Activated CD4-positive, alpha-beta T cell treated with anti-CD3 and anti-CD28 coated beads, Interleukin-2, amount 10 ng/mL, durations not matched to agents 24 days and 14 days (primary cell): ENCODE measurements at regions not wholly inside any gene's neighbourhood (a gene's known extent, or its start where the extent isn't known, plus 50 kb on each side); places are given as distances from the start of the nearest gene placed in this dataset.
"Not testable (repeated sequence)": the region's sequence is repeated elsewhere in the genome, so short reads cannot be mapped to it uniquely, and the experiment has no call there.

Experiments
- DNase-seq: peaks from one replicate; pipeline ENCODE4 v3.0.0; 2022
- H3K27ac Mint-ChIP-seq: one replicate; pipeline ENCODE4 v1.8.0; 2022; ENCODE audit warnings: mild to moderate bottlenecking, mixed read lengths
- H3K27me3 Mint-ChIP-seq: one replicate; pipeline ENCODE4 v1.8.0; 2022; ENCODE audit warnings: mixed read lengths
- H3K36me3 Mint-ChIP-seq: one replicate; pipeline ENCODE4 v1.8.0; 2022; ENCODE audit warnings: low read depth, mild to moderate bottlenecking, mixed read lengths
- H3K4me1 Mint-ChIP-seq: one replicate; pipeline ENCODE4 v1.8.0; 2021; ENCODE audit warnings: mixed read lengths
- H3K4me3 Mint-ChIP-seq: one replicate; pipeline ENCODE4 v1.8.0; 2022; ENCODE audit warnings: mild to moderate bottlenecking, moderate library complexity, mixed read lengths
- H3K9me3 Mint-ChIP-seq: one replicate; pipeline ENCODE4 v1.8.0; 2021; ENCODE audit warnings: mixed read lengths
- intact Hi-C: fragments of 100-400 bp; cut with micrococcal nuclease; formaldehyde crosslinking; loops from one replicate; pipeline ENCODE4 v1.15.1; 2023

DNA sequence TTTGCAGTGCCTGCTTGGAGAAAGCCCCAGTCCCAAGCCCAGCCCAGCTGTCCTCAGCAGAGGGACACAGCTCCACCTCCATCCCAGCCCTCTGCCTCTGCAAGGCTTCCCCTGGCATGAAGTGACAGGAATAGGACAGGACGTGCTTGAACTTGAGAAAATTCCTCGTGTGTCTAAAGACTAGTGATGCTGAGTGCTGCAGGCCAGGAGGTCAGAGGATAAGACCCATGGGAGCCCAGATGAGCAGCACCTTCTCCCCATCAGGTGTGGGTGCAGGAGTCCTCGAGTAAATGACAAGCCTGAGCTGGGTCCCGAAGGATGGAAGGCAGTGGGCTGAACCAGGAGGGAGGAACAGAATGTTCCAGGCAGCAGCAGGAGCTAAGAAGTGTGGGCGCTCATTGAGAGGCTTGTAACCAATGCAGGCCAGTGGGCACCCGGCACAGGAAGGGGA is 67.8 kb upstream of the UXS1 start:
- DNase-seq: no peak
- no peaks in the 10 kb centered on the region for H3K36me3 Mint-ChIP-seq
- no peaks in the 10 kb centered on the region for H3K4me1 Mint-ChIP-seq
- H3K9me3 Mint-ChIP-seq: no peaks in the 10 kb centered on the region
- no peak overlapping the region for H3K27ac Mint-ChIP-seq
- H3K27me3 Mint-ChIP-seq: peaks cover 4% of the 10 kb centered on the region
- no peak overlapping the region for H3K4me3 Mint-ChIP-seq
- intact Hi-C loops: loop anchor here (1.0 kb wide), 1 partner anchor 8 kb away; no protein-coding TSS in a partner anchor

DNA sequence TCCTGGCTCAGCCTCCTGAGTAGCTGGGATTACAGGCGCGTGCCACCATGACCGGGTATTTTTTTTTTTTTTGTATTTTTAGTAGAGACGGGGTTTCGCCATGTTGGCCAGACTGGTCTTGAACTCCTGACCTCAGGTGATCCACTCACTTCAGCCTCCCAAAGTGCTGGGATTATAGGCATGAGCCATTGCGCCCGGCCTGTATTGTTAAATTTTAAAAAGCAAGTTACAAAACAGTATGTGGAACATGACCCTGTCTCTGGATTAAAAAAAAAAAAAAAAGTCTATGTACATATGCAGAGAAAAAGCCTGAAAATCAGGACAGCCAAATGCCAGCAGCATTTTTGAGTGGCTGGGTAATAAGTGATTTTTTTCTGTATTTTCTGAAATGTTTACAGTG is 64.8 kb upstream of the UXS1 start:
- H3K9me3 Mint-ChIP-seq, H3K27me3 Mint-ChIP-seq, H3K27ac Mint-ChIP-seq, H3K36me3 Mint-ChIP-seq, DNase-seq, H3K4me1 Mint-ChIP-seq, H3K4me3 Mint-ChIP-seq: not testable (repeated sequence)
- intact Hi-C loops: loop anchor here (10.0 kb wide), 1 partner anchor 286 kb away; no protein-coding TSS in a partner anchor

DNA sequence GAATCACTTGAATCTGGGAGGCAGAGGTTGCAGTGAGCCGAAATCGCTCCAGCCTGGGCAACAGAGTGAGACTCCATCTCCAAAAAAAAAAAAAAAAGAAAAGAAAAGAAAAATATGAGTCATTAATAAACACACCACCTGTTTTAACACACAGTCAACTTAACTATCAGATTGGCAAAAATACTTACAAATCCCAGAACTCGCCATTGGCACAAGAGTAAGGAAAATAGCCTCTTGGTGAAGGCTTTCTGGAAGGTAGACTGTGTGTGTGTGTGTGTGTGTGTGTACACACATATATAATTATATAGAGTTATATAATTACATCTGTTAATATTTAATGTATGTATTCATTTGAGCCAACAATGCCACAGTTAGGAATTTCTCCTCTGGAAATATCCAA is 63.7 kb upstream of the UXS1 start:
- DNase-seq: no peak
- Mint-ChIP-seq H3K36me3 (no peaks in the 10 kb centered on the region), H3K27ac (no peak overlapping the region), H3K27me3 (peaks cover 11% of the 10 kb centered on the region), H3K4me3 (no peak overlapping the region), H3K9me3 (no peaks in the 10 kb centered on the region), H3K4me1 (no peaks in the 10 kb centered on the region)
- intact Hi-C loops: loop anchor here (10.0 kb wide), 1 partner anchor 287 kb away; no protein-coding TSS in a partner anchor

DNA sequence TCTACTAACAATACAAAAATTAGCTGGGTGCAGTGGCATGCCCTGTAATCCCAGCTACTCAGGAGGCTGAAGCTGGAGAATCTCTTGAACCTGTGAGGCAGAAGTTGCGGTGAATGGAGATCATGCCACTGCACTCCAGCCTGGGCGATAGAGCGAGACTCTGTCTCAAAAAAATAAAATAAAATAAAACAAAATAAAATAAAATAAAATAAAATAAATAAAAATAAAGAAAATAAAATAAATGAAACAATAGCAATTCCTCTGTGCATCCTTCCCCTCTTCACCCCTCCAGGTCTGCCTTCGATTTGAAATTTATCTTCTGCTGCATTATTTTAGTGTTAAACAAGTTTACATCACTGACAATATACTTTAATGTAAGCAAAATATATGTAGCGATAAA is 63.0 kb upstream of the UXS1 start:
- Mint-ChIP-seq H3K27me3 (peaks cover 11% of the 10 kb centered on the region), H3K4me3 (no peak overlapping the region), H3K9me3 (no peaks in the 10 kb centered on the region), H3K36me3 (no peaks in the 10 kb centered on the region), H3K27ac (no peak overlapping the region), H3K4me1 (no peaks in the 10 kb centered on the region)
- intact Hi-C loops: loop anchor here (10.0 kb wide), 1 partner anchor 288 kb away; no protein-coding TSS in a partner anchor
- DNase-seq: no peak

DNA sequence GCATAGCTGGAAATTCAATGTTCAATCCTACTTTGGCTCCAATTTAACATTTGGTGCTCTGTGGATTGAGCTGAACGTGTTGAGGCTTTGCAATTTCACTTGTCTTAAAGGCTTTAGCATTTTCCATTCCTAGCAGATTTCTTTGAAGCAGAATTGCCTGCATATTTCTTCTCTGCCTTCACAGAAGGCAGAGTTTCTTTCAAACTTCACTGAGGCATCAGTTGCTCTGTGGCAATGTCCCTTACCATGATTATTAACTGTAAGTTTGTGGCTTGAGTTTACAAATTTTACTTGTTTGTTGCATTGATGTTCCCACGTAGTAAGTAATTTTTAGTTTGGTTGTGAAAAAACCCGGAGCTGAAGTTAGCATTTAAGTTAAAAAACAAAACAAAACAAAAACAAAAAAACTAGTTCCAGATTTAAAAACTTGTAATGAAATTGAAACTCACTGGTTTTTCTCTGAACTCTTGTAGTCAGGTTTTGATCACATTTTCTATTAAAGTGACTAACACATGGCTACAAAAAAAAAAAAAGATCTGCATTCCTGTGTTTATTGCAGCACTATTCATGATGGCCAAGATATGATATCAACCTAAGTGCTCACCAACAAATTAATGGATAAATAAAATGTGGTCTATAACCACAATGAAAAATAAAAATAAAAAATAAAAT is 55.2 kb upstream of the UXS1 start:
- DNase-seq, intact Hi-C loops, H3K36me3 Mint-ChIP-seq, H3K9me3 Mint-ChIP-seq, H3K4me1 Mint-ChIP-seq, H3K27ac Mint-ChIP-seq: not testable (repeated sequence)
- peaks cover 11% of the 10 kb centered on the region for H3K27me3 Mint-ChIP-seq
- H3K4me3 Mint-ChIP-seq: peak overlapping the region; percentile 12

DNA sequence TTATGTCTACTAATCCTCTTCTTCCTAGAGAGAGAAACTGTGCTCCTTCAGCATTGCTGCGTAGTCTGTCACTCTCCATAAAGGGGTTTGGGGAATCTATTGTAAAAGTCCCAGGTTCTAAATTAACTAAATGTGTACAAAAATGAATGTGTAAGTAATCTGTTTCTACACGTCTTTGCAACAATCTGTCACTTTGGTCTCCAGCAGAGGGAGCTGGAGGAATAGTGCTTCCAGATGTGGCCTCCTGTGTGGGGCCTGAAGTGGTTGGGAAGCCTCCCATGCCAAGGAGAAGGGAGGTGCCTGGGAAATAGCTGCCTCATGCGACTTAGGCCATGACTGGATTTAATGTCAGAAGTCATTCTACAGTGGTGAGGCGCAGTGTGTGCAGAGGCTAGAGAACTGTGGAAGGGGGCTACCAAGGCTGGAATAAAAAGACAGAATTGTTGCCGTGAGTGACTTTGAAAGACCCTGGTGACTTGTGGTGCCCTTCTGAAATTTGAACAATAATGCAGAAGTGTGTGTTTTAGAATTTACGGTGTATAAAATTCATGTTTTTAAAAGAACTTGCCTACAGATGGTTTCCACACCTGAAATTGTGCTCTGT is 54.5 kb upstream of the UXS1 start:
- H3K4me1 Mint-ChIP-seq, H3K9me3 Mint-ChIP-seq, H3K27me3 Mint-ChIP-seq, intact Hi-C loops, H3K4me3 Mint-ChIP-seq, H3K36me3 Mint-ChIP-seq, H3K27ac Mint-ChIP-seq: not testable (repeated sequence)
- peak; percentile 73 for DNase-seq
